GM12878 (cell line): ENCODE measurements at regions not wholly inside any gene's neighbourhood (a gene's known extent, or its start where the extent isn't known, plus 50 kb on each side); places are given as distances from the start of the nearest gene placed in this dataset.

Source experiments
- MEF2A ChIP-seq: IDR thresholded peaks from 2 replicates; pipeline ENCODE4 v1.6.1; 2011; ENCODE audit warnings: low read depth, mild to moderate bottlenecking, low read length, moderate library complexity; ENCODE audit not compliant: insufficient read depth
- PAX5 ChIP-seq: IDR thresholded peaks from 2 replicates; pipeline ENCODE4 v1.6.1; 2011; ENCODE audit warnings: low read depth, low read length, borderline replicate concordance
- TF ChIP-seq, protein P1 (sequence below): fragments of 450-650 bp; IDR thresholded peaks from 2 replicates; pipeline ENCODE4 v1.6.1; 2017; ENCODE audit warnings: mild to moderate bottlenecking, moderate library complexity
- TF ChIP-seq, protein P2 (sequence below): fragments of 450-650 bp; IDR thresholded peaks from 2 replicates; pipeline ENCODE4 v1.6.1; 2016; ENCODE audit warnings: mild to moderate bottlenecking
- TF ChIP-seq, protein P3 (sequence below): IDR thresholded peaks from 2 replicates; pipeline ENCODE4 v1.6.1; 2011; ENCODE audit warnings: mild to moderate bottlenecking, low read depth, low read length, moderate library complexity; ENCODE audit not compliant: insufficient replicate concordance

GRCh38 chr12:25788707-25789442 lies 169.6 kb upstream of the RASSF8 start (continued):
- TF ChIP-seq, protein P1, sequence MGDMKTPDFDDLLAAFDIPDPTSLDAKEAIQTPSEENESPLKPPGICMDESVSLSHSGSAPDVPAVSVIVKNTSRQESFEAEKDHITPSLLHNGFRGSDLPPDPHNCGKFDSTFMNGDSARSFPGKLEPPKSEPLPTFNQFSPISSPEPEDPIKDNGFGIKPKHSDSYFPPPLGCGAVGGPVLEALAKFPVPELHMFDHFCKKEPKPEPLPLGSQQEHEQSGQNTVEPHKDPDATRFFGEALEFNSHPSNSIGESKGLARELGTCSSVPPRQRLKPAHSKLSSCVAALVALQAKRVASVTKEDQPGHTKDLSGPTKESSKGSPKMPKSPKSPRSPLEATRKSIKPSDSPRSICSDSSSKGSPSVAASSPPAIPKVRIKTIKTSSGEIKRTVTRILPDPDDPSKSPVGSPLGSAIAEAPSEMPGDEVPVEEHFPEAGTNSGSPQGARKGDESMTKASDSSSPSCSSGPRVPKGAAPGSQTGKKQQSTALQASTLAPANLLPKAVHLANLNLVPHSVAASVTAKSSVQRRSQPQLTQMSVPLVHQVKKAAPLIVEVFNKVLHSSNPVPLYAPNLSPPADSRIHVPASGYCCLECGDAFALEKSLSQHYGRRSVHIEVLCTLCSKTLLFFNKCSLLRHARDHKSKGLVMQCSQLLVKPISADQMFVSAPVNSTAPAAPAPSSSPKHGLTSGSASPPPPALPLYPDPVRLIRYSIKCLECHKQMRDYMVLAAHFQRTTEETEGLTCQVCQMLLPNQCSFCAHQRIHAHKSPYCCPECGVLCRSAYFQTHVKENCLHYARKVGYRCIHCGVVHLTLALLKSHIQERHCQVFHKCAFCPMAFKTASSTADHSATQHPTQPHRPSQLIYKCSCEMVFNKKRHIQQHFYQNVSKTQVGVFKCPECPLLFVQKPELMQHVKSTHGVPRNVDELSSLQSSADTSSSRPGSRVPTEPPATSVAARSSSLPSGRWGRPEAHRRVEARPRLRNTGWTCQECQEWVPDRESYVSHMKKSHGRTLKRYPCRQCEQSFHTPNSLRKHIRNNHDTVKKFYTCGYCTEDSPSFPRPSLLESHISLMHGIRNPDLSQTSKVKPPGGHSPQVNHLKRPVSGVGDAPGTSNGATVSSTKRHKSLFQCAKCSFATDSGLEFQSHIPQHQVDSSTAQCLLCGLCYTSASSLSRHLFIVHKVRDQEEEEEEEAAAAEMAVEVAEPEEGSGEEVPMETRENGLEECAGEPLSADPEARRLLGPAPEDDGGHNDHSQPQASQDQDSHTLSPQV = no peak
- no peak for TF ChIP-seq MEF2A
- TF ChIP-seq, protein P2, sequence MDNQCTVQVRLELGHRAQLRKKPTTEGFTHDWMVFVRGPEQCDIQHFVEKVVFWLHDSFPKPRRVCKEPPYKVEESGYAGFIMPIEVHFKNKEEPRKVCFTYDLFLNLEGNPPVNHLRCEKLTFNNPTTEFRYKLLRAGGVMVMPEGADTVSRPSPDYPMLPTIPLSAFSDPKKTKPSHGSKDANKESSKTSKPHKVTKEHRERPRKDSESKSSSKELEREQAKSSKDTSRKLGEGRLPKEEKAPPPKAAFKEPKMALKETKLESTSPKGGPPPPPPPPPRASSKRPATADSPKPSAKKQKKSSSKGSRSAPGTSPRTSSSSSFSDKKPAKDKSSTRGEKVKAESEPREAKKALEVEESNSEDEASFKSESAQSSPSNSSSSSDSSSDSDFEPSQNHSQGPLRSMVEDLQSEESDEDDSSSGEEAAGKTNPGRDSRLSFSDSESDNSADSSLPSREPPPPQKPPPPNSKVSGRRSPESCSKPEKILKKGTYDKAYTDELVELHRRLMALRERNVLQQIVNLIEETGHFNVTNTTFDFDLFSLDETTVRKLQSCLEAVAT = no peak
- TF ChIP-seq PAX5 = no peak
- TF ChIP-seq, protein P3, sequence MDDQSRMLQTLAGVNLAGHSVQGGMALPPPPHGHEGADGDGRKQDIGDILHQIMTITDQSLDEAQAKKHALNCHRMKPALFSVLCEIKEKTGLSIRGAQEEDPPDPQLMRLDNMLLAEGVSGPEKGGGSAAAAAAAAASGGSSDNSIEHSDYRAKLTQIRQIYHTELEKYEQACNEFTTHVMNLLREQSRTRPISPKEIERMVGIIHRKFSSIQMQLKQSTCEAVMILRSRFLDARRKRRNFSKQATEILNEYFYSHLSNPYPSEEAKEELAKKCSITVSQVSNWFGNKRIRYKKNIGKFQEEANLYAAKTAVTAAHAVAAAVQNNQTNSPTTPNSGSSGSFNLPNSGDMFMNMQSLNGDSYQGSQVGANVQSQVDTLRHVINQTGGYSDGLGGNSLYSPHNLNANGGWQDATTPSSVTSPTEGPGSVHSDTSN = no peak
